ENCODE measurements at regions not wholly inside any gene's neighbourhood (a gene's known extent, or its start where the extent isn't known, plus 50 kb on each side); places are given as distances from the start of the nearest gene placed in this dataset.

DNA sequence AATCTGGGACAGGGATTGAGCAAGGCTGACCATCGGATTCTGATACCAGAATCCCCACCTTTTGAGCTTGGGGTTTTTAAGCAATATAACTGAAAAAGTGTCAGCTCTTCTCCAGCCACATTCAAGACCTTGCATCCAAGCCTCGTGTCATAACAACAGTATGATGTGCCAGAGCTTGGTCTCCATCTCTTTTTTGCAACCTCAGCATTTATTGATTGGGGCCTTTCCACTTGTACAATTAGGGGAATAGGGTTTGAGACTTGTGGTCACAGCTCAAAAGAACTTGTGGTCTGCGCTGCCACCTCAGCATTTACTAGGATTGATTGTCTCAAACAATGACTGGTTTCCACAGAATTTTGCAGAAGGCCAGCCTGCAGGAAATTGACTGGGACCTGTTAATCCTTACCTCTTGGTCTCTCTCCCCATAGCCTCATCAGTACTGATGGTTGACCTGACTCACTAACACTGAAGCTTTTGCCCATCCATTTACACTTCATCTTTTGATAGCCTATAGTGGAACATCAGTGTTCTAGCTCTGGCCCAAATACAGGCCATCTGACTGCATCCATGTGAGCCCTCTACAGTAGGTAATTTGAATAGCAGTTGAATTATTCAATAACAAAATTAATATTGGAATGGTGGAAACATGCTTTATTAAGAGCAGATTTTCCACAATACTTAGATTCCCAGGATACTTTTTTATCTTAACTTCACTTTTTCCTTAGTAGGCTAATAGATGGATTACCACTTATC lies 381.6 kb upstream of the PRR16 start:
- Histone ChIP-seq H3K27me3 (no peaks in the 10 kb centered on the region), H3K36me3 (no peaks in the 10 kb centered on the region), H3K4me3 (no peak overlapping the region), H3K9me3 (no peaks in the 10 kb centered on the region), H3K4me1 (no peaks in the 10 kb centered on the region), H3K27ac (no peak overlapping the region)
- DNase-seq (ENCODE audit: low spot score in 2 of 2), result no peak
- 89 to 95% methylated on average over 3 of the region's 3 CpGs for WGBS, 2 donors
- no peak for TF ChIP-seq CTCF (IDR thresholded peaks at IDR 0.05)
- no peak for TF ChIP-seq POLR2A (IDR thresholded peaks at IDR 0.05)
- no peak for TF ChIP-seq EP300 (IDR thresholded peaks at IDR 0.05)

DNA sequence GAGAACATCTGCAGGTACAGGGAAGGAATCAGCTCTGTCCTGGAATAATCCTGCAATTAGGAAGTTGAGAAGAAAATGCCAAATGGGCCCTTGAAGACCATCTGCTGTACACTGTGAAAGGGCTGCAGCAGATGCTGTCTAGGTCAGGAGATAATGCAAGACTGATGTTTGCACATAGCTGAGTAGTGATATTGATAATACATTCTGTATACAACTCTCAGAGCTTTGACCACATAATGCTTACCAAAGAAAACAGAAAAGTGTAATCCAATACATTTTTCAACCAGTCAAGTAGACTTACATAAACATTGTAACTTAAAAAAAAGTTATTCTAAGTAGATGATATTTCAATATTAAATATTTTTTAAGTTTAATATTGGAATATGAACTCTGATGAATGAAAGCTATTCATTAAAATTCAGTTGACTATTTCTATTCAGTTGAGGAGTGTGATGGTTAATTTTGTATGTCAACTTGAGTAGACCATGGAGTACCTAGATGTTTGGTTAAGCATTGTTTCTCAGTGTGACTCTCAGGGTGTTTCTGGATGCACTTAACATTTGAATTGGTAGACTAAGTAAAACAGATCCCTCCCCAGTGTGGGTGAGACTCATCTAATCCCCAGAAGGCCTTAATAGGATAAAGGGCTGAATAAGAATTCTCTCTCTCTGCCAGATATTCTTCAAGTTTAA lies 380.1 kb upstream of the PRR16 start:
- Histone ChIP-seq H3K27ac (no peak overlapping the region), H3K27me3 (no peaks in the 10 kb centered on the region), H3K4me1 (no peaks in the 10 kb centered on the region), H3K9me3 (no peaks in the 10 kb centered on the region), H3K36me3 (no peaks in the 10 kb centered on the region), H3K4me3 (no peak overlapping the region)
- DNase-seq (ENCODE audit: low spot score in 2 of 2), result no peak
- no peak for TF ChIP-seq EP300 (IDR thresholded peaks at IDR 0.05)
- TF ChIP-seq CTCF (IDR thresholded peaks at IDR 0.05), result no peak
- no peak for TF ChIP-seq POLR2A (IDR thresholded peaks at IDR 0.05)

- 53 to 61% methylated on average over 2 of the region's 2 CpGs for WGBS, 2 donors
Measured at GRCh38 chr5:120084543-120084870, 379.6 kb upstream of the PRR16 start.

DNA sequence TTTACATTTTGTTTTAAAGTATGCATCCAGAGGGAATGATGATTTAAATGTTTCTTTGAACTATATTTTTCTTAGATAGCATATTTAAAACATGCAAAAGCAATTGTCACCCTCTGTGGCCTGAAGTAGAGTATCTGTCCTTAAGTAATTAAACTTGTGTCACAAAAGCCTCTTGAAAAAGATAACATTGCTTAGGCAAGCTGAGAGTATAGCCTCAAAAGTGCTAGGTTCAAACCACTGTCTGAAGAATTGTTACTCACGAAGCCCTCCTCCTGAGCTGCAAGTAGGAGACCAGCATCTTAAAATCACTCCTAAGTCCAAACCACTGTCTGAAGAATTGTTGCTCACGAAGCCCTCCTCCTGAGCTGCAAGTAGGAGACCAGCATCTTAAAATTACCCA lies 378.0 kb upstream of the PRR16 start:
- H3K4me1 ChIP-seq, result no peaks in the 10 kb centered on the region
- H3K27ac ChIP-seq, result no peak overlapping the region
- no peaks in the 10 kb centered on the region for H3K27me3 ChIP-seq
- 82 to 83% methylated on average over 2 of the region's 2 CpGs for WGBS, 2 donors
- no peak overlapping the region for H3K4me3 ChIP-seq
- H3K9me3 ChIP-seq, result no peaks in the 10 kb centered on the region
- TF ChIP-seq CTCF (IDR thresholded peaks at IDR 0.05) (no peak), POLR2A (IDR thresholded peaks at IDR 0.05) (no peak), EP300 (IDR thresholded peaks at IDR 0.05) (no peak)
- H3K36me3 ChIP-seq, result no peaks in the 10 kb centered on the region
- no peak for DNase-seq (ENCODE audit: low spot score in 2 of 2)

More at GRCh38 chr5:120084543-120084870, 379.6 kb upstream of the PRR16 start:
- H3K36me3 ChIP-seq, result no peaks in the 10 kb centered on the region
- H3K9me3 ChIP-seq, result no peaks in the 10 kb centered on the region
- H3K27me3 ChIP-seq, result no peaks in the 10 kb centered on the region
- TF ChIP-seq CTCF (IDR thresholded peaks at IDR 0.05), result no peak
- TF ChIP-seq EP300 (IDR thresholded peaks at IDR 0.05), result no peak
- TF ChIP-seq POLR2A (IDR thresholded peaks at IDR 0.05), result no peak
- no peak for DNase-seq (ENCODE audit: low spot score in 2 of 2)
- H3K4me3 ChIP-seq, result no peak overlapping the region
- no peak overlapping the region for H3K27ac ChIP-seq
- no peaks in the 10 kb centered on the region for H3K4me1 ChIP-seq

GRCh38 chr5:120088412-120088811 lies 375.7 kb upstream of the PRR16 start:
- H3K27ac ChIP-seq, result no peak overlapping the region
- H3K36me3 ChIP-seq, result no peaks in the 10 kb centered on the region
- no peaks in the 10 kb centered on the region for H3K9me3 ChIP-seq
- TF ChIP-seq EP300 (IDR thresholded peaks at IDR 0.05) (no peak), POLR2A (IDR thresholded peaks at IDR 0.05) (no peak)
- H3K4me3 ChIP-seq, result no peak overlapping the region
- H3K4me1 ChIP-seq, result no peaks in the 10 kb centered on the region
- 63 to 70% methylated on average over 2 of the region's 2 CpGs for WGBS, 2 donors
- DNase-seq (ENCODE audit: low spot score in 2 of 2), result no peak
- H3K27me3 ChIP-seq, result no peaks in the 10 kb centered on the region

Data from tibial nerve (tissue), 4 donors.